ENCODE measurements at regions not wholly inside any gene's neighbourhood (a gene's known extent, or its start where the extent isn't known, plus 50 kb on each side); places are given as distances from the start of the nearest gene placed in this dataset.

DNA sequence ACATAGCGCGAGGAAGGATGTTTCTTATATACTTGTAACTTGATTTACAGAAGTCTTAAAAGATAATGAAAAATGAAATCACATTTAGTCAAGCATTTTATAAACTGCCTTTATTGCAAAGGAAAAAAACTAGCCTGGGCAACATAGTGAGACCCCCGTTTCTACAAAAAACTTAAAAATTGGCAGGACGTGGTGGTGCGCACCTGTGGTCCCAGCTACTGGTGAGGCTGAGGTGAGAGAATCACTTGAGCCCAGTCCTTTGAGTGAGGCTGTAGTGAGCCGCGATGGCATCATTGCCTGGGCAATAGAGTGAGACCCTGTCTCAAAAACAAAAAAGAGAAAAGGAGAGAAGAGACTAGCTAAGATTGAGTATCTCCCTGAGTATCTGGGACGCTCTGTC, 145.2 kb upstream of the CIBAR2 start:
- H3K4ac ChIP-seq (ENCODE audit: low read depth, low read length), result no peak overlapping the region
- no peak overlapping the region for H2AFZ ChIP-seq (ENCODE audit: low read length)
- H3K4me1 Mint-ChIP-seq, result peaks cover 0 to 14% of the 10 kb centered on the region in 2 experiments; a peak in 2 of 4 replicates
- H3K4me2 ChIP-seq (ENCODE audit: insufficient read depth, insufficient read length, low read length), result no peak overlapping the region
- no peak overlapping the region for H2BK20ac ChIP-seq (ENCODE audit: low read depth, low read length, poor library complexity, severe bottlenecking)
- no peak overlapping the region for H4K91ac ChIP-seq (ENCODE audit: insufficient read length, low read depth, low read length)
- H3K9me3 ChIP-seq (ENCODE audit: control insufficient read depth, low read depth, low read length), result no peaks in the 10 kb centered on the region
- no peak overlapping the region for H3K27ac ChIP-seq (ENCODE audit: insufficient read length, low read depth, low read length)
- H3K36me3 Mint-ChIP-seq (ENCODE audit: insufficient read depth in 1 of 3, low read depth in 3 of 3), result no peaks in the 10 kb centered on the region; a peak in 1 of 7 replicates
- H2AK5ac ChIP-seq (ENCODE audit: insufficient read length, low read length), result no peak overlapping the region
- H3K27me3 Mint-ChIP-seq (ENCODE audit: low read depth), result no peaks in the 10 kb centered on the region
- no peak overlapping the region for H3K27ac Mint-ChIP-seq
- H3K79me1 ChIP-seq (ENCODE audit: insufficient read depth, low read depth, low read length, poor library complexity, severe bottlenecking), result no peaks in the 10 kb centered on the region
- H3K27me3 ChIP-seq (ENCODE audit: insufficient read depth, low read length), result no peaks in the 10 kb centered on the region
- no CpG with 5 or more reads among the region's 8 CpGs for WGBS (ENCODE audit: extremely low coverage, insufficient read length, low lambda C conversion rate)
- no peak overlapping the region for H4K8ac ChIP-seq (replicated peaks; ENCODE audit: insufficient read length, low read depth, low read length)
- H3K4me3 Mint-ChIP-seq, result no peak overlapping the region; a peak in 1 of 5 replicates
- peaks cover 2% of the 10 kb centered on the region for H4K20me1 ChIP-seq (ENCODE audit: control insufficient read depth, insufficient read depth, insufficient read length)
- H2BK15ac ChIP-seq (ENCODE audit: low read depth, low read length), result no peak overlapping the region
- H3K4me1 ChIP-seq (ENCODE audit: insufficient read depth, low read length), result no peaks in the 10 kb centered on the region
- TF ChIP-seq, protein P1, sequence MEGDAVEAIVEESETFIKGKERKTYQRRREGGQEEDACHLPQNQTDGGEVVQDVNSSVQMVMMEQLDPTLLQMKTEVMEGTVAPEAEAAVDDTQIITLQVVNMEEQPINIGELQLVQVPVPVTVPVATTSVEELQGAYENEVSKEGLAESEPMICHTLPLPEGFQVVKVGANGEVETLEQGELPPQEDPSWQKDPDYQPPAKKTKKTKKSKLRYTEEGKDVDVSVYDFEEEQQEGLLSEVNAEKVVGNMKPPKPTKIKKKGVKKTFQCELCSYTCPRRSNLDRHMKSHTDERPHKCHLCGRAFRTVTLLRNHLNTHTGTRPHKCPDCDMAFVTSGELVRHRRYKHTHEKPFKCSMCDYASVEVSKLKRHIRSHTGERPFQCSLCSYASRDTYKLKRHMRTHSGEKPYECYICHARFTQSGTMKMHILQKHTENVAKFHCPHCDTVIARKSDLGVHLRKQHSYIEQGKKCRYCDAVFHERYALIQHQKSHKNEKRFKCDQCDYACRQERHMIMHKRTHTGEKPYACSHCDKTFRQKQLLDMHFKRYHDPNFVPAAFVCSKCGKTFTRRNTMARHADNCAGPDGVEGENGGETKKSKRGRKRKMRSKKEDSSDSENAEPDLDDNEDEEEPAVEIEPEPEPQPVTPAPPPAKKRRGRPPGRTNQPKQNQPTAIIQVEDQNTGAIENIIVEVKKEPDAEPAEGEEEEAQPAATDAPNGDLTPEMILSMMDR (conservative IDR thresholded peaks at IDR 0.05), result no peak
- H3K9ac ChIP-seq (ENCODE audit: extremely low read depth, insufficient read length, low read length), result no peak overlapping the region
- H3K18ac ChIP-seq (ENCODE audit: insufficient read length, low read depth, low read length), result no peak overlapping the region
- H2BK5ac ChIP-seq (ENCODE audit: insufficient read length, low read length), result no peak overlapping the region
- H4K5ac ChIP-seq (ENCODE audit: insufficient read length, low read depth, low read length), result no peak overlapping the region
- no peak overlapping the region for H2BK12ac ChIP-seq (ENCODE audit: insufficient read length, low read depth, low read length)
- no peaks in the 10 kb centered on the region for H3K23me2 ChIP-seq (ENCODE audit: insufficient read length, low read depth, low read length, poor library complexity, severe bottlenecking)
- no peak overlapping the region for H3K14ac ChIP-seq (ENCODE audit: insufficient read depth, low read length)
- H2BK120ac ChIP-seq (ENCODE audit: low read depth, low read length, poor library complexity, severe bottlenecking), result no peak overlapping the region
- H3K23ac ChIP-seq (ENCODE audit: insufficient read length, low read depth, low read length), result no peak overlapping the region
- H3K9me3 Mint-ChIP-seq, result no peaks in the 10 kb centered on the region
- no peak overlapping the region for H3T11ph ChIP-seq (ENCODE audit: low read length)
- no peaks in the 10 kb centered on the region for H3K79me2 ChIP-seq (ENCODE audit: insufficient read depth, low read length)
- H3K56ac ChIP-seq (ENCODE audit: insufficient read length, low read depth, low read length), result no peak overlapping the region
- DNase-seq, result no peak

Data from H9 (cell line).